ENCODE measurements at regions not wholly inside any gene's neighbourhood (a gene's known extent, or its start where the extent isn't known, plus 50 kb on each side); places are given as distances from the start of the nearest gene placed in this dataset.
"Not testable (repeated sequence)": the region's sequence is repeated elsewhere in the genome, so short reads cannot be mapped to it uniquely, and the experiment has no call there.

DNA sequence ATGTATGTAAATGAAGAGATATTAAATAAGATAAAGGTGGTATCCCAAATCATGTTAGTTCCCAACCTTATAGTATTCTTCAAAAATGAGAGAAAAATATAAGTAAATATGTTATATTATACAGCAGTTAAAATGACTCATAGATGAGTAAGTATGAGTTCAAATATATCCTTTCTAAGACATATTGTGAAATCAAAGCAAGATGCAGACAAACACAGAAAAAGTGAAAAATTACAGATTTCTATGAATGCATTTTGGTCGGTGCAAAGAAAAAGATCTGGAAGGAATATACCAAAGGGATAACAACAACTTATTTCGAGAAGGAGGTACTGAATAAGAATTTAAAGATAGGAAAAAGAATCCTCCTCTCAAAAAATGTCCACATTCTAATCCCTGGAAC, 181.2 kb upstream of the TTC14 start:
- ChIA-PET CTCF (no interaction called here), POLR2A (no interaction called here)
- TF ChIP-seq, protein P1, sequence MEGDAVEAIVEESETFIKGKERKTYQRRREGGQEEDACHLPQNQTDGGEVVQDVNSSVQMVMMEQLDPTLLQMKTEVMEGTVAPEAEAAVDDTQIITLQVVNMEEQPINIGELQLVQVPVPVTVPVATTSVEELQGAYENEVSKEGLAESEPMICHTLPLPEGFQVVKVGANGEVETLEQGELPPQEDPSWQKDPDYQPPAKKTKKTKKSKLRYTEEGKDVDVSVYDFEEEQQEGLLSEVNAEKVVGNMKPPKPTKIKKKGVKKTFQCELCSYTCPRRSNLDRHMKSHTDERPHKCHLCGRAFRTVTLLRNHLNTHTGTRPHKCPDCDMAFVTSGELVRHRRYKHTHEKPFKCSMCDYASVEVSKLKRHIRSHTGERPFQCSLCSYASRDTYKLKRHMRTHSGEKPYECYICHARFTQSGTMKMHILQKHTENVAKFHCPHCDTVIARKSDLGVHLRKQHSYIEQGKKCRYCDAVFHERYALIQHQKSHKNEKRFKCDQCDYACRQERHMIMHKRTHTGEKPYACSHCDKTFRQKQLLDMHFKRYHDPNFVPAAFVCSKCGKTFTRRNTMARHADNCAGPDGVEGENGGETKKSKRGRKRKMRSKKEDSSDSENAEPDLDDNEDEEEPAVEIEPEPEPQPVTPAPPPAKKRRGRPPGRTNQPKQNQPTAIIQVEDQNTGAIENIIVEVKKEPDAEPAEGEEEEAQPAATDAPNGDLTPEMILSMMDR (IDR thresholded peaks at IDR 0.05; ENCODE audit: insufficient read depth, low read depth, low read length): no peak
- no peak for DNase-seq (ENCODE audit: low read depth)
- no peak overlapping the region for H3K4me3 ChIP-seq (ENCODE audit: low read depth, low read length)
- H3K36me3 ChIP-seq (ENCODE audit: control insufficient read depth, insufficient read depth, low read length): no peaks in the 10 kb centered on the region
- no peaks in the 10 kb centered on the region for H3K27me3 ChIP-seq (ENCODE audit: control insufficient read depth, insufficient read depth, low read length)

DNA sequence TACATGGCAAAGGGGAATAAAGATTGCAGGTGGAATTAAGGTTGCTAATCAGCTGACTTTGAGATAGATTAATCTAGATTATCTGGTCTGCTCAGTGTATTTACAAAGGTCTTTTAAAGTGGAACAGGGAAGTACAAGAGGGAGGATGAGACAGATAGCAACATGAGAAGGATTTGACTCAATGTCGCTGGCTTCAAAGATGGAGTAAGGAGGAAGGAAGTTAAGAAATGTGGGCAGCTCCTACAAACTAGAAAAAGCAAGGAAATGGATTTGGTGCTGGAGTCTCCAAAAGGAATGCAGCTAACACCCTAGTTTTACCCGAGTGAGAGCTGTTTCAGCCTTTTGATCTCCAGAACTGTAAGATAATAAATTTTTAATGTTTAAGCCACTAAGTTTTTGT, 180.7 kb upstream of the TTC14 start:
- DNase-seq (ENCODE audit: low read depth): no peak
- POLR2A ChIA-PET: no interaction called here
- Histone ChIP-seq H3K27me3 (ENCODE audit: control insufficient read depth, insufficient read depth, low read length) (no peaks in the 10 kb centered on the region), H3K36me3 (ENCODE audit: control insufficient read depth, insufficient read depth, low read length) (no peaks in the 10 kb centered on the region), H3K4me3 (ENCODE audit: low read depth, low read length) (no peak overlapping the region)
- CTCF ChIA-PET: no interaction called here
- TF ChIP-seq, protein P1 (IDR thresholded peaks at IDR 0.05; ENCODE audit: insufficient read depth, low read depth, low read length): no peak

DNA sequence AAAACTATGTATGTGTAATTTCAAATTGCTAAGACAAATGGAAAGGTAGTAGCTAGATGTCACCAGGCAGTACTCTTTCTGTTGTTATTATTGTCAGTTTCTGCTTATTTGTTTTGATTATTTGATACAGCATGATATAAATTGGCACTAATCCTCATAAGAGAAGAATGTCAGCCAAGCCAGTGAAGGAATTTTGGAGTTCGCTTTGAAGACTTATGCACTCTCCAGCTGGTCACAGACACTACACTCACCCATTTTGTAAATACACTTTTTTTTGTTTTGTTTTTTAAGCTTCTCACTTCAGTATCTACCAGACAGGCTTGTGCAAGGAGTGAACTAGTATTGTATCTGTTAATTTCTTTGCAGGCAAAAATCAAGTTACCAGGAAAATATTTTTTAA, 180.2 kb upstream of the TTC14 start:
- POLR2A ChIA-PET: no interaction called here
- H3K27me3 ChIP-seq (ENCODE audit: control insufficient read depth, insufficient read depth, low read length): no peaks in the 10 kb centered on the region
- H3K4me3 ChIP-seq (ENCODE audit: low read depth, low read length): no peak overlapping the region
- no peaks in the 10 kb centered on the region for H3K36me3 ChIP-seq (ENCODE audit: control insufficient read depth, insufficient read depth, low read length)
- TF ChIP-seq, protein P1 (IDR thresholded peaks at IDR 0.05; ENCODE audit: insufficient read depth, low read depth, low read length): no peak
- CTCF ChIA-PET: no interaction called here
- DNase-seq (ENCODE audit: low read depth): no peak

DNA sequence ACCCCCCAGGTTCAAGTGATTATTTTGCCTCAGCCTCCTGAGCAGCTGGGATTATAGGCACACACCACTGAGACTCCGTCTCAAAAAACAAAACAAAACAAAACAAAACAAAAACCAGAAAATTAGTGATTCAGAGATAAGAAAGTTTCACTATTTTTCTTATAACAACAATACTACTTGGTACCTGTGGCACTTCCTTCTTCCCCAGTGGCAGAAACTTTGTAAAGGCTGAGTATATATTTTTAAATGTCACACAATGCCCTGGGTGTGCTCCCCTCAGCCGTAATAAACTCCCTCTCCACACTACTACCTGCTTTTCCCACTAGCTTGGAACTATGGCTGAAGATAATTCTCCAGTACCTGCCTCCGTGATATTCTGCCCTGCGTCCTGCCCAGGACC, 177.7 kb upstream of the TTC14 start:
- CTCF ChIA-PET, POLR2A ChIA-PET: not testable (repeated sequence)

DNA sequence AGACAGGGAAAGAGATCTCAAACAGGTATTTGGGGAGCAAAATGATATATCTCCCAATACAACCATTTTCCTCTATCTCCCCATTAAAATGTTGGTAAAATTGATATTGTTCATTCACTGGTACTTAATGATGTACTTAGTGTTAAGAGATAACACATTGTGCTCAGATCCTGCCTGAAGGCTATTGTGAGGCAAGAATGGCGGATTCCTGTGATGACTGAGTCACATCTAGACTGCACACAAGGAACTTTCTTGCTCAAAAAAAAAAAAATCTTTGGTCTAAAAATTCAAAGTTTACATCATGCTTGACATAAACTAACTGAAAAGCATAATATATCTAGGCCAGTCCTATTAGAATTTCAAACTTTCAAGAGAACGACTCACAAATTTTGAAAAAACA, 171.1 kb upstream of the TTC14 start:
- TF ChIP-seq, protein P1 (IDR thresholded peaks at IDR 0.05; ENCODE audit: insufficient read depth, low read depth, low read length): no peak
- DNase-seq (ENCODE audit: low read depth): no peak
- Histone ChIP-seq H3K27me3 (ENCODE audit: control insufficient read depth, insufficient read depth, low read length) (no peaks in the 10 kb centered on the region), H3K4me3 (ENCODE audit: low read depth, low read length) (no peak overlapping the region), H3K36me3 (ENCODE audit: control insufficient read depth, insufficient read depth, low read length) (no peaks in the 10 kb centered on the region)
- ChIA-PET CTCF (no interaction called here), POLR2A (no interaction called here)

More for the DNA sequence above, 177.7 kb upstream of the TTC14 start:
- H3K4me3 ChIP-seq (ENCODE audit: low read depth, low read length); H3K36me3 ChIP-seq (ENCODE audit: control insufficient read depth, insufficient read depth, low read length); DNase-seq (ENCODE audit: low read depth); H3K27me3 ChIP-seq (ENCODE audit: control insufficient read depth, insufficient read depth, low read length): not testable (repeated sequence)

DNA sequence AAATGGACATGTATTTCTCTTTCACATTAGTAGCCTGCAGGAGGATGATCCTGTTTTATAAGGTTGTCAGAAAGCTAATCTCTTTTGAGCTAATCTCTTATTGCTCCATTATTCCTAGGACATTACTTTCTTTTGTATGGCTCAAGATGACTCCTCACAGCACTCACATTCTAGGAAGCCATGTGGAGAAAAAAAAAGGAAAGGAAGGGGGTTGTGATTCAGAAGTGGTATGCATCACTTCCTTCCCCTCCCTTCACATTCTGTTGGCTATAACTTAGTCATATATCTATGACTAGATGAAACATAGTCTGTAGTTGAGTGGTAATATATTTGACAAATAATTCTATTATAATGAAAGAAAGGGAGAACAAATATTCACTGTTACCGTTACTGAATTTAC, 168.8 kb upstream of the TTC14 start:
- Histone ChIP-seq H3K36me3 (ENCODE audit: control insufficient read depth, insufficient read depth, low read length) (no peaks in the 10 kb centered on the region), H3K4me3 (ENCODE audit: low read depth, low read length) (no peak overlapping the region), H3K27me3 (ENCODE audit: control insufficient read depth, insufficient read depth, low read length) (no peaks in the 10 kb centered on the region)
- TF ChIP-seq, protein P1 (IDR thresholded peaks at IDR 0.05; ENCODE audit: insufficient read depth, low read depth, low read length): no peak
- no peak for DNase-seq (ENCODE audit: low read depth)
- POLR2A ChIA-PET: no interaction called here
- CTCF ChIA-PET: no interaction called here

Measured in BJ (cell line).